NCI-H510A (cell line): ENCODE measurements at regions not wholly inside any gene's neighbourhood (a gene's known extent, or its start where the extent isn't known, plus 50 kb on each side); places are given as distances from the start of the nearest gene placed in this dataset.

Experiments used
- DNase-seq: peaks from one replicate; lab custom pipeline; 2025; lab: John Stamatoyannopoulos, UW

DNA sequence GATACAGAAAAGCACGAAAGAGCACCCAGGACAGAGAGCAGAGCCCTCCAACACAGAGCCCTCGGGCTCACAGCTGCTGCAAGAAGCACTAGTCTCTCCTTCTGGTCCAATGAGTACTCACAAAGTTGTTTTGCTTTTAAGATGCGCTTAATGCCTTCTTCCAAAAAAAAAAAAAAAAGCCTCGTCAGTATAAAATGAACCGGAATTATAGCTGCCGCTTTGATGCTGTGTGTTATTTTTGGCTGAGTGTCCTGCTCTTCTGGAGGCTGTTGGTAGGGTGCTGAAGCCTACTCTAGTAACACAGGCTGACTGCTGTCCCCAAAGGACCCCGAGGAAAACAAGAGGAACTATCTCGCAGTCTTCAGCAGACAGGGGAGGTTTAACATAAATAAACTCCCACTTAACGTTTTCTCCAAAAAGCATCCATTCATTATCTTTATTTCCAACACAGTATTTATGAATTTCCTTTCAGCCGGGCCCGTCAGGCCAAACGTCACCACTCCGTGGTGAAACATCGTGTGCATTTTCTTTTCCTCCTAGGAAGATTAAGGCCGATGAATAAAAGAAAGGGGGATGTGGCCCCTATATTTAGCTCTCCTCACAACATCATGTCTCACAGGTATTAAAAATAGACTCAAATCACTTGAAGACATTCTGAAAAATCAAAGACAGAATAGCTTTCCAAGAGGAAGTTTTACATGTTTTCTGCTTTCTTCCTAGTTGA is 213.7 kb upstream of the PPARGC1A start:
- DNase-seq, result no peak

DNA sequence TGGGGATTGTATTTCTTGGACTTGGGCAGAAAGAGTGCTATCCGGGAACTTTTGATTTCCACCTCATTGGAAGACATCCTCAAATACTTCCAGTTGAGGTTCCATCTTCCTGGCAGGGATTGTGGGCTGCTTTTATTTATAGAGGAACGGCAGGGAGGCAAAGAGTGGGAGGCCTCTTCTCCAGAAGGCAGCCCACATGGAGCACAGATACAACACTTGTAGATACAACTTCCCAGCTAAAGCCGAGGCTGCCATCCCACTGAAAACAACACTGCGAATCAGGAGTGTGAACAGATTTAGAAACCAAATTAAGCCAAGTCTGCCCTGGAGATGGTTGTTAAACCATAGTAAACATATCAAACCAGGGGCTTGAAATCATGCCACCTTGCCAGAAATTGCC is 212.8 kb upstream of the PPARGC1A start:
- DNase-seq, result no peak

DNA sequence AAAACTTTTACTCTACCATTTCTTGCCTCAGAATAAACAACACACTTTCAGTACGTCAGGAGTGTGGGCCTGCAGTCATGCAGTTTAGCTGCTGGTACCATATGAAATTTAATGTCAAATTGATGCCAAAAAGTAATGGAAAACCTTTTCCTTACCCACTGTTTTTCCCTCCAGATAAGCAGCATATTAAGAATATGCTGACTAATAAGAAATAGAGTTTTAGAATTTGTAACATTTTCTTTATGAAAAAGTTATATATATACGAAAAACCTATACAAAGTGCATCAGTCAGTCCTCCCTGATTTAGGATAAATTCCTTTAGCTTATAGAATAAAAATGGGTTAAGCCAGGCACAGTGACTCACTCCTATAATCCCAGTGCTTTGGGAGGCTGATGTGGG is 206.8 kb upstream of the PPARGC1A start:
- no peak for DNase-seq

DNA sequence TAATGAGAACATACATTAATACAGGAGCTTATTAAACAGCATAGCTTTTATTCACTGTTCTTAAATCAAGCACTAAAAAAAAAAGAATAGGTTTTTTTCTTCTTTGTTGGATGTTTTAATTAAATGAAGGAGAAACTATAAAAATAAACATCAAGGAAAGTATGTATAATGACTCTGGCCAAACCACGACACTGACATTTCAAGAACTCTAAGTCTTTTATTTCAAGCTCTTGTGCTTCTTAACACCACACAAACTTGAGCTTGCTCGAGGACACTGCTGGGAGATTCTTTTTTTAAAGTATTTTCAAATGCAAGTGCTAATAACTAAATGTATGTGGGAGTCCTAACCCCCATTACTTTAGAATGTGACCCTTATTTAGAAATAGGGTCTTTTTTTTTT is 204.9 kb upstream of the PPARGC1A start:
- DNase-seq, result no peak

DNA sequence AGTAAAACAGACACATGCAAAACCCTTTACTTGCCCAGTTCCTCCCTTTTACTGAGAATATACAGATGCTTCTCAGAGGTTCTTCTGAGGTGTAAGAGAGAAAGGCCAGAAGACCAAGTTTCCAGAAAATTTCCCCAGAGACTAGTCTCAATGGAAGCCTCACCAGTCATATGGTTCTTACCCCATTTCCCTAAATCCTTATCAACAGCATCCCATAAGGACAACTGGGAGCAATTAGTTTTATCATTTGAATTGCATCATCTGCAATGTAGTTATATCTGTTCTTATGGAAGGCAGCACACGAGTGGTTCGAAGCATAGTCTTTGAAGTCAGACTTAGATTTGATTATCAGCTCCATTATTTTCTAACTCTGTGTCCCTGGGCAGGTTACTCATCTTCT is 203.6 kb upstream of the PPARGC1A start:
- DNase-seq, result no peak

DNA sequence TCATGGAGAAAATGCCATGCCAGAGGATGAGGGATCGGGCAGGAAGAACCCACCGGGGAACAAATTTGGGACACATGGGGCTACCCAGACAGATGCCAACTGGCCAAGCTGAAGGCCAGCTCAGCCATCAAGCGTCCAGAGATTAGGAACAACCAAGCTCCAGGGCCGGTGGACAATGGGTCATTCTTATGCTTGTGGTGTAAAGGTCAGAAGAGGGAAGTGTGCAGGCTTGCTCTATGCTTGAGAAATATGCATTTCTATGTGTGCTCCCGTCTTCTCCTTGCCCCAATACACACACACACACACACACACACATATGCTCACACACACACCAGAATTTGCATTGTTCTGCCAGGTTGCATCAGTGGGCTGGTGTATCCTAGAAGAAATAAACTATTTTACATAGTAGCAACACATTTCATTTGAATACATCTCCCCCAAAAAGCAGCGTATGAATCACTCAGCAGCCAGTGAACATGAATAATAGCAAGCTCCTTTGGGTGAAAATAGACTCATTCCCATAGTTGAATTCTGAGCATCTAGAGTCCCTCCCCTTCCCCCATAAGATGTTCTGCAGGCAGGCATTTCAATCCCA is 201.9 kb upstream of the PPARGC1A start:
- DNase-seq, result no peak

DNA sequence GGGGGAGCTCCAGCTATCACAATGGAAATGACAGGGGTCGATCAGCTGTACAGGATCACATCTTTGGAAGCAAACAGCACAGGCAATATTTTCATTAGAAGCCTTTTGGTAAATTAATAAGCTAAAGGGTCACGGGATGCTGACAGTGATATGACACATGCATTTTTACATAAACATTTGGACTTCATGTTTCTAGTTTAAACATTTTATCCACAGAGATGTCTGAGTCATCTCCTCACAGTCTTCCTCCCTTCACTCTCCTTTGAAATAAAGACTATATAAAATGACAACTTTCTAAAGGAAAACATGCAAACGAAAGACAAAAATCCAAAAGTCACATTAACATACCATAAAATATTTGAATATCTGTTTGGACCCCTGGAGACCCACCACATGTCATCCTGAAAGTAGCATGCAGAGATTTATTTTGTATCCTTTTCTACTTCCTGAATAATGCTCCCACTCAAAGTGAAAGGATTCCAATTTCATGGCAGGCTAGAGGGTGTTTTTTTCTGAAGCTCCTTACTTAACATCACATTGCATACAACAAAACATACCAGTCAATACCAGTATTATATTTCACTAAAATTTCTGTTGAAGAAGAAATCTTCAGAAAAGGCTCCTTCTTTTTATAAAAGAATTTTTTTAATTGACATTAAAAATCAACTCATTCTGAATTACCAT is 200.1 kb upstream of the PPARGC1A start:
- DNase-seq, result no peak

DNA sequence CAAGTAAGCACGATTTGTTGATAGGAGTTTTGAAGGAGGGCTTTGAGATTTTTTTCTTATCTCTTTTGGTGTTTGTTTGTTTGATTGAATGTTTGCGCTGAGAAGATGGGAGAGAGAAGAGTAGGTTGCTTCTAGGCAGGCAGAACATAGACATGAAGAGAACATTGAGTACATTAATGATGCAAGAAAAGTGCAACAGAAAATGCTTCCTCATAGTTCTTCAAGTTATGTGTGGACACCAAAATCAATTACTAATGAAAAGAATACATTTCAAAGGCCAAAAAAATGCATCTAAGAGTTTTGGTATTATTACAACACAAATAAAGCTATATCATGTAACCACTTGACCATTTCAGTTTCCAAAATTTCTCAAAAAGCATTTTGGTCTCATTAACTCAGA is 191.0 kb upstream of the PPARGC1A start:
- no peak for DNase-seq

DNA sequence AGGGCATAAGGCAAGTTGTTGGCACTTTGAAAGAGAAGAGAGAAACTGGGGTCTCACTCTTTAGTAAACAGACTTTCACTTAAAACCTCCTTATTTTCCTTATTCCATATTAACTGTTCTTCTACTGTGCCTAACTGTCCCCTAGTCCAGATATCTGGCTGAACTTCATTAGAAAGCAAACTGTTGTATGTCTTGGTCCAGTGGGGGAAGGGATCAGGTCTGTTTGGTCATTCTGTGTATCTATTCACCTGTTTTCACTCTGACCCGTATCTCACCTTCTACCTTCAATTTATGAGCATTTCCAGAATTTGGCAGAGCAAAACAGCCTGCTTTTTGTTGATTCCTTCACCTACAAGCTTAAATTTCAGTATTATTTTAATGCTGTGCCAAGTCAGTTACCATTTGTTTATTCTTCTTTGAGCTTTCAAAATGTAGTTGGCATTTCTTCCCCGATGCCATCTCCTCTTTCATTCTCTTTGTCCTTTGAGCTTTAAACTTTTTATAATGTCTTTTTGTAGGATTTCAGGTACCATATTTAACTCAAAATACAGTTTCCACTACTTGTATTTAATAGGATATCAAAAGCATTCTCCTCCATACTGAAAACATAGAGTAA is 188.6 kb upstream of the PPARGC1A start:
- no peak for DNase-seq

DNA sequence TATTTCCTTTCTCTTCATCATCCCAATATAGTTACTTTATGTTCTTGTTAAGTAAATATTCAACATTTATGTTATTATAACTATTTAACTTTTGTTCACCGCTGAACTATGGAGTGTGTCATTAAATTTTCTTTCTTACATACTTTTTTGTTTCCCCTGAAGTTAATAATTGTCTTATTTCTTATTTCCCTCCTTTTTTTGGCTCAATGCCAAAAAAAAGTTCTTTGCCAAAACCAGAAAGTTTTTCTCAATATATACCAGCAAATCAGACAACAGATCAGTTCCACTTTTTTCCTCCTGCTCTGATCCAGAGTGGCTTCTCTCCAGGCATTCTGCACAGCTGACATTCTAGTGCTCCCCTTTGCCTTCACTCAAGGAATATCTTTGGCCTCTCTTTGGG is 187.0 kb upstream of the PPARGC1A start:
- no peak for DNase-seq

DNA sequence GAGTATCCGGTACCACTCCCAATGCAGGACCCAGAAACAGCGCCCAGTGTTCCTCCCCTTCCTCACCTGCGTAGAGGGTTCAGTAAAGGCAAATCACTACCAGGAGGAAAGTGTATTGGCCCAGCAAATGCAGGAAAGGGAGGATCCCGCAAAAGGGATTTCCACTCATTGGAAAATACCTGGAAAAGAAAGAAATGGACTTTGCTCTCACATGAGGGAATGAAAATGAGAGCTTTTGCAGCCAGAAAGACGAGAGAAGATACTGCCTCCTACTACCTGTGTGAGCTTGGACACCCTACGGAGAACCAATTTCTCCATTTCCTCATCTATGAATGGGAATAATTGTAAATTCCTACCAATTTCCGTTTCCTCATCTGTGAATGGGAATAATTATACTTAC is 184.1 kb upstream of the PPARGC1A start:
- no peak for DNase-seq

DNA sequence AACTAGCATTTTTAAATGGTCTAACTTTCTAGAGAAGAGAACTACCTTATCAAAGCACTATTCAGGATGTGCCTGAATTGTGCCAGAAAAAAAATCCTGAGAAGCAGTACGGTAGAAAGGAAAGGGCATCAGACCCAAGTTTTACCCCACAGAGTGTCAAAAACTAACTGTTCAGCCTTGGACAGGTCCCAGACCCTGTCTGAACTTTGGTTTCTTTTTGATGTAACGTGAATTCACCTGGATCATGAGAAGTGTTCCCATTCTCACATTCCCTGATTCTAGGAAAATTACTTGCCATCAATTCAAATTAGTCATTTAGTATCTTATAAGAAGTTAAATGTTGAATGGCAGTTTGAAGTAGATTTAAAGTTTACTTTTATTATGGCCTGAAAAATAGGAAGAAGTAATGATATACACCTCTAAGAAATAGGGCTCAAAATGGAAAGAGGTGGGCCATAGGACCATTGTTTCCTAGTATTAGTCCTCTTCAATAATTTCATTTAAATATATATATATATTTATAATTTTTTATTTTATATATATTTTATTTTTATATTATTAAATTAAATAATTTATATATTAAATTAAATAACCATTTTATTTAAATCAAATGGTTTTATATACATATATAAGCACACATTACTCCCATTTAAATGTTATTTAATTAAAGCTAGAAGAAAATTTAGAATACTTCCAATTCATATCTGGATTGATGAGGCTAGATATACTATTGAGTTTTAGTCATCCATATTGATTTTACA is 181.9 kb upstream of the PPARGC1A start:
- no peak for DNase-seq

DNA sequence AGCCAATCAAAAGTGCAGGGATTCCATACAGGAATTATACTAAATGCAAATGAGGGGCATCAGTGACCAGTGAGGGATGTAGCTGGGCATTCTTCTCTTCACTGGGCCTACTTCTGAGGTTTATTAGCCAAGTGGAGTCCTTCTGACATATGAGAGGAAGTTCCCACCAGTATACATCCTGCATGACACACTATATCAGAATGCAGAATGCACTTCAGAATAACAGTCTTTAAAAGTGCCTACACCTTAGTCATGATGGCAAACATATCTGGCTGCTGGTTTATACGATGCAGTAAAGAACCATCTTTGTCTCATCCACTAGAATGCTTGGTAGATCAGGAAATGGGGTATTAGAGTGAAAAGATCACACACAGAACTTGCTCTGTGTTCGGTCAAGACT is 180.3 kb upstream of the PPARGC1A start:
- no peak for DNase-seq

DNA sequence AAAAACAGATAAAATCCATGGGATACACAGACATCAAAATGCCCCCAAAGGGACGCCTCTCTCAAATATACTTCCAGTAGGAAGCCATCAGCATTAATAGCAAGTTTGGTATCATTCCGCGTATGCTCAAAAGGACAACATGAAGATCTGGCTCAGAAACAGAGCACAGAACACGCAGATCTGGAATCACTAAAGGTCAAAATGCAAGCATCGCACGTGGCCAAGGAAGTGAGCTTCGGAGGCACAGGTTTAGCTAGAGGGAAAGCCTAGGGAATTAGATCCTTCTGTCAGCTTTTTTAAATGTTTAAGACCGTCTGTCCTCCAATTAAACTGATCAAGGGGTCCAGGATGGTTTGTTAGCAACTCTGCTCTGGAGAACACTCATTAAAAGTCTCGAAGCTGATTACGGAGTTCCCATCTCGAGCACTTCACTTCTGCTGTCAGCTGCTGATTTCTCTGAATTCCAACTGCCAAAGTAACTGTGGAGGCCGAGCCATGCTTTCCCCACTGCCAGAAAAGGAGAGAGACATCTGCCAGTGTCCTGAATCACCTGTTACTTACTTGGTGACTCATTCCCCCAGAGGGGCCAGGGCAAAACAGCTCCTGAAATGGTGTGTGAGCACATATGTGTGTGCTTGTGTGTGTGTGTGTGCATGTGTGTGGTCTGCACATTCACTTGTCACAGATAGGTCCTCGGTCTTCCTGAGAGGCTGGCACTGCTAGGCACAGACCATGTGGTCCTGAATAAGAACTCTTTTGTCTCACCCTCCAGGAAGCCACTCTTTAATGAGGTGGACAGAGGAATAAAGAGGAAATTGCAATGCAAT is 177.7 kb upstream of the PPARGC1A start:
- no peak for DNase-seq

DNA sequence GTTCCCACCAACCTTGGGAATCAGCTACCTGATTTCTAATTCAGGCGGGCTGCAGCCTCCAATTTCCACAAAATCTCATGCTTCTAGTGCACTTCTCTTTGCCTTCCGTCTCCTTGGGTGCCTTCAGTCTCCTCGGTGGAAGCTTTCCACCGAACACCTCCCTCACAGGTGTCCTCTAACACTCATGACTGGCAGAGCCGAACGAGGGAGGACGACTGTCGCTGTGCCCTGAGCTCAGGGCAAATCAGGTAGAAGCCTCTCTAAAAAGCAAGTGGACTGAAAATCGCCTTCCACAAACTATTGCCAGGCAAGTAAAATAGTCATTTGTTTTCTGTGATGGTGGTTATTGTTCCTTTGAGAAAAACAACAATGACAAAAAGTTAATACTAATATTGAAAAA is 176.1 kb upstream of the PPARGC1A start:
- DNase-seq, result no peak

DNA sequence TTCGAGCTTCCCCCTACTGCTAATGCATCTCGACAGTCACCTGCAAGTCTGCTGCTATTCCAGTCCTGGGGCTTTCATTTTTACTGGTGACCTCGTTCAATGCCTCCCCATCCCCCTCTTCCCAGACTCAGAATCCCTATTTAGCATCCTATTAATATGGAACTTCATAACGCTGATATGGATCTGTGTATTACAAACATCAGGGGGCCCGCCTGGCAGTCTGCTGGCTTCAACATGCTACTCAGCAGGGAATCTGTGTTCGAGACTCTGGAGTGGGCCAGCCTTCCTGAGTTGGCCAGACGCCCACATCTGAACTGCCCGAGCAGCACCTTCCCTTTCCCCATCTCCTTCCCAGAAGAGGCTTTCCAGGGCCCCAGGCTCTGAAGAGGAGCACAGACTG is 173.9 kb upstream of the PPARGC1A start:
- no peak for DNase-seq

DNA sequence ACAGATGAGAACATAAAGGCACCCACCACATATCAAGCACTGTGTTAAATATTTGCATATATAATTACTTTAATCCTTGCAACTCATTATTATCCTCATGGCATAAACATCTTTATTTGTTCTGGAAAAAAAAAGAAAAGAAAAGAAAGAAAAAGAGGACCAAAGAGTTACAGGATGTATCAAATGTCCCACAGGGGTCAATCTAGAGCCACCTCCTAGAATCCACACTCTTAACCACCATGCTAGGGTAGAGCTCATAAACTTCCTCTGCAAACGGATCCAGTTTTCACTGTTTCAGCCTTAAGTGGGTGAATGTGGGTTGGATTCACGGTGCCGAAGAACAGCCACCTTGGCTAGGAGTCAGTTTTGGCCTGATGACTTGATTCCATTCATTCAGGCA is 171.1 kb upstream of the PPARGC1A start:
- no peak for DNase-seq

DNA sequence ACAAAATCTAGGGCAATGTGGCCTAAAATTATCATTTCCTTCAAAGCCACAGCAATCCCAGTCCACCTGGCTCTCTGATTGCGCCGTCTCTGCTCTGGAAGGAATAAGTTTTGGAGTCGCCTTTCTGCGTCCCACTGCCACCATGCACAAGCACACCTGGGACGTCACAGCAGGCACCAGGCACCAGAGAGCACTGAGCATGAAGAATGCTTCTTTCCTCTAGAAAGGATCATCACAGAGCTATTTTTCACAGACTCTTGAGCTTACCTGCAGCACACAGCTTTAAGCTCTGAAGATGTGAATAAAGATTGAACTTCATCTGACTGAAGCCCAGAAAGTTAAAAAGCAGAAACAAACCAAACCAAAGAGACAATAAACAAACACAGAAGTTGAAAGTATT is 170.0 kb upstream of the PPARGC1A start:
- no peak for DNase-seq

DNA sequence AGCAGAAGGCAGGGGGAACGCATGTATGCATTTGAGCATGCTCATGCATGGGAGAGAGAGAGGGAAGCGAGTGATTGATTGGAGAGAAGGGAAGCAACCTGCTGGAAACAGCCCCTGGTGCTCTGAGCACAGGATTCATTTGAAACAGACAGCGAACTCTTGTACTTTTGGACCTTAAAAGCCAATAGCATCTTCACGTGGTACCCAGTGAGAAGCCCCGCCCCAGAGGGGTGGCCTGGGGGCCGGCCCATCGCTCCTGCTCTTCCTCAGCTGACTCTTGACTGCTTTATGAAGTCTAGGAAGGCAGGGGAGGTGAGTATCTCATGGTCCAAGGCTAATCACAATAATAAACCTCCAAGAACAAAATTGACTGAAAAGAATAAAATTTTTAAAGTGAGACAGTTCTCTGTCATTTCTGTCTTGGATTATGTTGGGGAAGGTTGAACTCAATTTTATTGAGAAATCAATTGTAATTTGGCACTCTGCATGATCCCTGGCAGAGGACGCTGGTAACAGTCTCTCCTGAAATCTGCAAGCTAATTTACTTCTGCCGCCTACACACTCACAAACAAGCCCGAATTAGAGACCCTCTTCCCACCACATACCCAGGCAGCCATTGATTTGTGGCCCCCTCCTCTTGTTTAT is 168.2 kb upstream of the PPARGC1A start:
- DNase-seq, result no peak

DNA sequence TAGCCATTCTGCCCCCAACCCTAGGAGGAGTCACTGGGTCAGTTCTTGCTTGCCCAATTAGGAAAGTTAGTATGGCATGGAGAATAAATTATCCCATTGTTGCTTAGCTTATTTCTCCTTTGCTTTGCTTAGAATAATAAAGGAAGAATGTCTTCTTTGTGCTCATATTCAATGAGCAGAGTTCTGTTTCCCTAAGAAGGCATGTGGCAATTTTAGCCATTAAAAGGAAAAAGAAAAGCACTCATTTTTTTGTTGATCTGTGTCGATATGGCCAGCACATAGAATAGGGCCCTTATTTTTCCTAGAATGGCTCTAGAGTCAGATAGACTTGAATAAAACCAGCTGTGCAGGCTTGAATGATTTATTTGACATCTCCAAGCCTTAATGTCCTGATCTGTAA is 166.4 kb upstream of the PPARGC1A start:
- no peak for DNase-seq

DNA sequence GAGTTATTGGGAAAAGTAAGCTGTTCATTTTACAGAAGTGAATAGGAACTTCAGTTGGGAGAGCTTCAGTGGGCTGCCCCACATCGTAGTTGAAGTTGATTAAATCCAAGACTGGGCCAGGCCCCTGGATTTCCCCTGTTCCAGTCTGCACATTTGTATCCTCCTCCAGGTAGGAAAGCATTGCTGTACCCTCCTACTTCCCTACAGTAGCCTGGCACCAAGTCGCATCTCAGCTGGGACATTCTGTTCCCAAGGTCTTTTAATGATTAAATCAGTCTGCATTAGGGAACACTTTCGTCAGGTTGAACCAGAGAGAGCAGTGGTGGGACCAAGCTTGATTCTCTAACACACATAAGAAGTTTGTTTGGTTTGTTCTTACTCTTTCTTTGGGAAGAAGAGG is 165.8 kb upstream of the PPARGC1A start:
- no peak for DNase-seq
